OCI-LY7 (cell line): ENCODE measurements at regions not wholly inside any gene's neighbourhood (a gene's known extent, or its start where the extent isn't known, plus 50 kb on each side); places are given as distances from the start of the nearest gene placed in this dataset.
A peak's percentile ranks its signal among the peaks of the same experiment; 100 is the strongest.

ENCODE experiments used
- BruUV-seq: library from RNA; stranded (reverse); fragments of 400-500 nt; replicated peaks from 2 replicates; lab custom pipeline; 2021; lab: Mats Ljungman, UMichigan
- CTCF ChIA-PET: fragments of 300-600 bp; sonication (Branson Sonifier 250); formaldehyde crosslinking; loops from one replicate; lab custom pipeline; 2022; ENCODE audit warnings: antibody characterized with exemption; ENCODE audit not compliant: unreplicated experiment; lab: Charles Lee
- POLR2A ChIA-PET: fragments of 300-600 bp; sonication (Branson Sonifier 250); formaldehyde crosslinking; loops from one replicate; lab custom pipeline; 2022; ENCODE audit warnings: antibody characterized with exemption; lab: Charles Lee
- DNase-seq: peaks from one replicate; pipeline ENCODE4 v3.0.0-alpha.2; 2015; ENCODE audit warnings: low spot score
- H2AFZ ChIP-seq: fragments of 200-600 bp; sonication (generic), shearing (Covaris generic); 2 replicates; pipeline ENCODE4 v1.6.1; 2014; ENCODE audit warnings: mild to moderate bottlenecking, antibody characterized with exemption, low read length, moderate library complexity
- H3K27ac ChIP-seq: fragments of 200-600 bp; sonication (generic); 2 replicates; pipeline ENCODE4 v1.5.1; 2014; ENCODE audit warnings: mixed run types, low read depth, mild to moderate bottlenecking, moderate library complexity, low read length, inconsistent platforms; ENCODE audit not compliant: poor library complexity, severe bottlenecking
- H3K36me3 ChIP-seq: fragments of 200-600 bp; sonication (generic); 2 replicates; pipeline ENCODE4 v1.6.1; 2014; ENCODE audit warnings: mild to moderate bottlenecking, antibody characterized with exemption, low read length, moderate library complexity, mixed read lengths; ENCODE audit not compliant: insufficient read depth
- H3K4me1 ChIP-seq: fragments of 200-600 bp; sonication (generic); 2 replicates; pipeline ENCODE4 v1.5.1; 2014; ENCODE audit warnings: mild to moderate bottlenecking, low read length; ENCODE audit not compliant: insufficient read depth, poor library complexity, severe bottlenecking
- H3K4me2 ChIP-seq: fragments of 200-600 bp; sonication (generic); 2 replicates; pipeline ENCODE4 v1.6.1; 2014; ENCODE audit warnings: mild to moderate bottlenecking, low read length
- H3K4me3 ChIP-seq: fragments of 200-600 bp; sonication (generic); 2 replicates; pipeline ENCODE4 v1.5.1; 2014; ENCODE audit warnings: mild to moderate bottlenecking, low read depth, low read length; ENCODE audit not compliant: poor library complexity, severe bottlenecking
- H3K79me2 ChIP-seq: fragments of 200-600 bp; sonication (generic); 2 replicates; pipeline ENCODE4 v1.6.1; 2016; ENCODE audit warnings: low read depth, mild to moderate bottlenecking, low read length, moderate library complexity, mixed read lengths; ENCODE audit not compliant: insufficient read depth
- H3K9me2 ChIP-seq: fragments of 200-600 bp; sonication (generic); 2 replicates; pipeline ENCODE4 v1.6.1; 2016; ENCODE audit warnings: mild to moderate bottlenecking, low read length, mixed read lengths; ENCODE audit not compliant: insufficient read depth
- H3K9me3 ChIP-seq: fragments of 200-600 bp; sonication (generic); 2 replicates; pipeline ENCODE4 v1.6.1; 2014; ENCODE audit warnings: mild to moderate bottlenecking, mixed run types, low read length, mixed read lengths
- H4K20me1 ChIP-seq: fragments of 200-600 bp; sonication (generic); 2 replicates; pipeline ENCODE4 v1.6.1; 2014; ENCODE audit warnings: mild to moderate bottlenecking, antibody characterized with exemption, low read length, moderate library complexity, mixed read lengths; ENCODE audit not compliant: insufficient read depth
- CTCF ChIP-seq: fragments of 200-600 bp; sonication (generic); conservative IDR thresholded peaks from 2 replicates; pipeline ENCODE4 v1.5.1; 2014; ENCODE audit warnings: mild to moderate bottlenecking, antibody characterized with exemption, low read length, moderate library complexity, mixed read lengths
- EZH2phosphoT487 ChIP-seq: fragments of 200-600 bp; sonication (generic); IDR thresholded peaks from 2 replicates; pipeline ENCODE4 v1.6.1; 2018; ENCODE audit warnings: low read depth, borderline replicate concordance, mild to moderate bottlenecking, mixed run types, antibody characterized with exemption, low read length, moderate library complexity, mixed read lengths
- intact Hi-C: fragments of 100-400 bp; cut with micrococcal nuclease; formaldehyde crosslinking; loops from one replicate; pipeline ENCODE4 v1.10.0; 2022; ENCODE audit not compliant: unreplicated experiment

DNA sequence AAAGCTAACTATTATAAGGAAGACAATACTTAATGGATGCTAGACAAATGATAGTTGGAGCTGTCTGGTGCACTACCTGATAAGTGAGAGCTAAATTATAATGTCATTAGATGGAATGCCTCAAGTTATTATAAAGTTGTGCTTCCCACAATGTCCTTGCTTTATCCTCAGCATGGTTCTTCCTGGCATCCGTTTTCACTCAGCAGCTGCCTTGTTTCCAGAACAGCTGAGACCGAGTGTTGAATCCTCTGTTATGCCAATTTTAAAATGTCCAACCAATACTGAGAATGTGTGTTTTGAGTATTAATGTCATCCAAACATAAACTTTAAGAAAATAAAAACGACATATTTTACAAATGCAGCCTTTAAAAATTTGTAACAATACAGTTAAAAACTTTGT lies 286.7 kb upstream of the SOX2 start:
- ChIA-PET POLR2A (interaction anchor here (0.7 to 1.0 kb wide), 4 partner anchors 11 to 1291 kb away, joined by 3 to 5 read pairs (median 4); no protein-coding TSS in a partner anchor), CTCF (no interaction called here)
- Histone ChIP-seq H3K4me2 (no peak overlapping the region), H3K4me1 (no peaks in the 10 kb centered on the region), H3K36me3 (no peaks in the 10 kb centered on the region), H3K9me3 (no peaks in the 10 kb centered on the region), H3K79me2 (no peaks in the 10 kb centered on the region), H3K9me2 (no peaks in the 10 kb centered on the region), H3K4me3 (no peak overlapping the region), H3K27ac (no peak overlapping the region), H4K20me1 (no peaks in the 10 kb centered on the region), H2AFZ (no peak overlapping the region)
- DNase-seq, result no peak
- intact Hi-C loops, result no loop called here
- TF ChIP-seq CTCF (no peak), EZH2phosphoT487 (no peak)
- BruUV-seq, result no TSS peak

GRCh38 chr3:181418233-181418632 lies 293.5 kb upstream of the SOX2 start:
- Histone ChIP-seq H3K4me1 (no peaks in the 10 kb centered on the region), H4K20me1 (no peaks in the 10 kb centered on the region), H3K79me2 (no peaks in the 10 kb centered on the region), H3K4me2 (peak overlapping the region; percentile 21; the same call in 1 of the 2 replicates), H3K4me3 (no peak overlapping the region), H3K9me2 (no peaks in the 10 kb centered on the region), H3K9me3 (no peaks in the 10 kb centered on the region), H2AFZ (no peak overlapping the region), H3K27ac (no peak overlapping the region), H3K36me3 (no peaks in the 10 kb centered on the region)
- intact Hi-C loops, result no loop called here
- no peak for DNase-seq
- no TSS peak for BruUV-seq
- no peak for TF ChIP-seq EZH2phosphoT487
- ChIA-PET CTCF (no interaction called here), POLR2A (interaction anchor here (0.6 to 0.9 kb wide), 2 partner anchors 9 to 401 kb away, joined by 3 read pairs; no protein-coding TSS in a partner anchor)

- Histone ChIP-seq H3K36me3 (no peaks in the 10 kb centered on the region), H3K9me3 (no peaks in the 10 kb centered on the region), H3K79me2 (no peaks in the 10 kb centered on the region), H3K4me3 (no peak overlapping the region), H3K27ac (no peak overlapping the region), H2AFZ (no peak overlapping the region), H4K20me1 (no peaks in the 10 kb centered on the region), H3K9me2 (no peaks in the 10 kb centered on the region), H3K4me1 (no peaks in the 10 kb centered on the region), H3K4me2 (peak overlapping the region; percentile 21; the same call in 1 of the 2 replicates)
- no peak for DNase-seq
- no peak for TF ChIP-seq EZH2phosphoT487
- no peak for TF ChIP-seq CTCF
- no TSS peak for BruUV-seq
- ChIA-PET POLR2A (no interaction called here), CTCF (no interaction called here)
- intact Hi-C loops, result no loop called here
These were observed 294.0 kb upstream of the SOX2 start for GRCh38 chr3:181417748-181418147.
